KMS-11 (cell line): ENCODE measurements at regions not wholly inside any gene's neighbourhood (a gene's known extent, or its start where the extent isn't known, plus 50 kb on each side); places are given as distances from the start of the nearest gene placed in this dataset.
"Not testable (repeated sequence)": the region's sequence is repeated elsewhere in the genome, so short reads cannot be mapped to it uniquely, and the experiment has no call there.

Experiments used
- H2AFZ ChIP-seq: fragments of 200-600 bp; sonication (generic); 2 replicates; pipeline ENCODE4 v1.6.1; 2016; ENCODE audit warnings: antibody characterized with exemption, mixed run types, low read depth
- H3K27ac ChIP-seq: fragments of 200-600 bp; sonication (generic); 2 replicates; pipeline ENCODE4 v1.6.1; 2016; ENCODE audit warnings: mild to moderate bottlenecking, mixed run types
- H3K27me3 ChIP-seq: fragments of 200-600 bp; sonication (generic); 2 replicates; pipeline ENCODE4 v1.6.1; 2017; ENCODE audit warnings: mild to moderate bottlenecking, low read depth, mixed run types, moderate library complexity; ENCODE audit not compliant: insufficient read depth
- H3K36me3 ChIP-seq: fragments of 200-600 bp; sonication (generic); 2 replicates; pipeline ENCODE4 v1.6.1; 2017; ENCODE audit warnings: mild to moderate bottlenecking, mixed run types; ENCODE audit not compliant: insufficient read depth
- H3K4me1 ChIP-seq: fragments of 200-600 bp; sonication (generic); 2 replicates; pipeline ENCODE4 v1.6.1; 2016; ENCODE audit warnings: mild to moderate bottlenecking, low read depth, mixed run types; ENCODE audit not compliant: poor library complexity, severe bottlenecking
- H3K4me2 ChIP-seq: fragments of 200-600 bp; sonication (generic); 2 replicates; pipeline ENCODE4 v1.7.0; 2016; ENCODE audit warnings: mild to moderate bottlenecking, mixed run types
- H3K4me3 ChIP-seq: fragments of 200-600 bp; sonication (generic); IDR thresholded peaks from 2 replicates; pipeline ENCODE4 v1.6.1; 2017; ENCODE audit warnings: low read depth, low read length, mixed read lengths; ENCODE audit not compliant: insufficient read depth
- H3K79me2 ChIP-seq: fragments of 200-600 bp; sonication (generic); 2 replicates; pipeline ENCODE4 v1.6.1; 2016; ENCODE audit warnings: low read depth, mixed run types; ENCODE audit not compliant: insufficient read depth
- H3K9ac ChIP-seq: fragments of 200-600 bp; sonication (generic); 2 replicates; pipeline ENCODE4 v1.6.1; 2016; ENCODE audit warnings: mild to moderate bottlenecking, mixed run types
- H4K20me1 ChIP-seq: fragments of 200-600 bp; sonication (generic); 2 replicates; pipeline ENCODE4 v1.6.1; 2016; ENCODE audit warnings: mild to moderate bottlenecking, mixed run types; ENCODE audit not compliant: insufficient read depth
- CTCF ChIP-seq: fragments of 200-600 bp; sonication (generic); conservative IDR thresholded peaks from 2 replicates; pipeline ENCODE4 v1.6.1; 2017; ENCODE audit warnings: low read depth, mild to moderate bottlenecking, antibody characterized with exemption, low read length, moderate library complexity, mixed read lengths

DNA sequence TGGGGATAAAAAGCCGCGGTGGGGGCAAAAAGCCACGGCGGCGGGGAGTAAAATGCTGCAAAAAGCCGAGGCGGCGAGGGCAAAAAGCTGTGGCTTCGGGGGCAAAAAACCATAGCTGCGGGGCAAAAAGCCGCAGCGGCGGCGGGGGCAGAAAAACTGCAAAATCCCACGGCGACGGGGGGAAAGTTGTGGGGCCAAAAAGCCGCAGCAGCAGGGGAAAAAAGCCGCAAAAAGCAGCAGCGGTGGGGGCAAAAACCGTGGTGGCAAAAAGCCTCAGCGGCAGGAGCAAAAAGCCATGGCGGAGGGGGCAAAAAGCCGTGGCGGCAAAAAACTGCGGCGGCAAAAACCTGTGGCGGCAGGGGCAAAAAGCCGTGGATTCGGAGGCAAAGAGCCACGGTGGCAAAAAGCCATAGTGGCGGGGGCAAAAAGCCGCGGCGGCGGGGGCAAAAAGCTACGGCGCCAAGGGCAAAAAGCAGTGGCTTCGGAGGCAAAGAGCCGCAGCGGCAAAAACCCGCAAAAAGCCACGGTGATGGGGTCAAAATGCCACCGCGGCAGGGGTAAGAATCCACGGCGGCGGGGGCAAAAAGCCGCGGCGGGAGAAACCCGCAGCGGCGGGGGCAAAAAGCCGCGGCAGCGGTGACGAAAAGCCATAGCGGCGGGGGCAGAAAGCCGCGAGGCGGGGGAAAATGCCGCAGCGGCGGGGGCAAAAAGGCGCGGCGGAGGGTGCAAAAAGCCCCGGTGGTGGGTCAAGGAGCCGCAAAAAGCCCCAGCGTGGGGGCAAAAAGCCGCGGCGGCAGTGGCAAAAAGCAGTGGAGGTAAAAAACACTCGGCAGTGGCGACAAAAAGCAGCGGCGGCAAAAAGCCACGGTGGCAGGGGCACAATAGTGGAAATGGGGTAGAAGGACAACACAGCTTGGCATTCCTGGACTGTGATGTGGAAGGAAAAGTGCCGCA lies 192.8 kb downstream of the SHCBP1 start:
- Histone ChIP-seq H2AFZ (no peak overlapping the region), H3K27ac (no peak overlapping the region), H3K4me3 (no peak overlapping the region), H3K27me3 (no peaks in the 10 kb centered on the region), H3K9ac (no peak overlapping the region), H3K4me2 (no peak overlapping the region), H3K79me2 (no peaks in the 10 kb centered on the region), H3K36me3 (no peaks in the 10 kb centered on the region), H4K20me1 (no peaks in the 10 kb centered on the region), H3K4me1 (no peaks in the 10 kb centered on the region)
- TF ChIP-seq CTCF: no peak

DNA sequence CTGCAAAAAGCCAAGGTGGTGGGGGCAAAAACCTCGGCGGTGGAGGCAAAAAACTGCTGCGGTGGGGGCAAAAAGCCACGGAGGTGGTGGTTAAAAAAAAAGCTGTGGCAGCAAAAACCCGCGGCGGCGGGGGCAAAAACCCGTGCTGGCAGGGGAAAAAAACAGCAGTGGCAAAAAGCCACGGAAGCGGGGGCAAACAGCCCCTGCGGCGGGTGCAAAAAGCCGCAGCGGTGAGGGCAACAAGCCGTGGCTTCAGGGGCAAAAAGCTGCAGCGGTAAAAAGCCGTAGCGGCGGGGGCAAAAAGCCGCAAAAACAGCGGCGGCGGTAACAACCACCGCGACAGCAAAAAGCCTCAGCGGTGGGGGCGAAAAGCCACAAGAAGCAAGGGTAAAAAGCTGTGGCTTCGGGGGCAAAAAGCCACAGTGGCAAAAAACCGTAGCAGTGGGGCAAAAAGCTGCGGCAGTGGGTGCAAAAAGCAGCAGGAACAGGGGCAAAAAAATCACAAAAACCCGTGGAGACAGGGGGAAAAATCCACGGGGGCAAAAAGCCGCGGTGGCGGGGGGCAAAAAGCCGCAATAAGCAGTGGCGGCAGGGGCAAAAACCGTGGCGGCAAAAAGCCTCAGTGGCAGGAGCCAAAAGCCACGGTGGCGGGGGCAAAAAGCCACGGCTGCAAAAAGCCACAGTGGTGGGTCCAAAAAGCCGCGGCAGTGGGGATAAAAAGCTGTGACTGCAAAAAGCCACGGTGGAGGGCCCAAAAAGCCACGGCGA lies 193.7 kb downstream of the SHCBP1 start:
- no peak overlapping the region for H3K4me3 ChIP-seq
- H3K79me2 ChIP-seq: no peaks in the 10 kb centered on the region
- no peak overlapping the region for H3K9ac ChIP-seq
- H2AFZ ChIP-seq: no peak overlapping the region
- no peaks in the 10 kb centered on the region for H4K20me1 ChIP-seq
- H3K4me1 ChIP-seq: no peaks in the 10 kb centered on the region
- no peak overlapping the region for H3K27ac ChIP-seq
- no peak overlapping the region for H3K4me2 ChIP-seq
- no peaks in the 10 kb centered on the region for H3K36me3 ChIP-seq
- TF ChIP-seq CTCF: no peak
- H3K27me3 ChIP-seq: no peaks in the 10 kb centered on the region

DNA sequence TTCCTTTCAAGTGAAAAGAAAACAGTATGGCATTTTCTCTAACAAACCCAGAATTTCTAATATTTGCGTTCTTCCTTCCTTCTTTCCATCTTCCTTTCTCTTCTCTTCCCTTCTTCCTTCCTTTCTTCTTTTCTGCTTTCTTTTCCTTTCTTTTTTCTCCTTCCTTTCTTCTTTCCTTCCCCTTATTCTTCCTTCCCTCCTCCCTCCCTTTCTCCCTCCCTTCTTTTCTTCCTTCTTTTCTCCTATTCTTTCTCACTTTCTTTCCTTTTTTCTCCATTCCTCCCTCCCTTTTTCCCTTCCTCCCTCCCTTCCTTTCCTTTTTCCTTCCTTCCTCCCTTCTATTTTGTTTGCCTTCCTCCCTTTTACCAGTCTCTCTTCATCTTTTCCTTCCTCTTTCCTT lies 194.8 kb downstream of the SHCBP1 start:
- Histone ChIP-seq H2AFZ (no peak overlapping the region), H3K36me3 (no peaks in the 10 kb centered on the region), H3K9ac (no peak overlapping the region), H3K4me2 (no peak overlapping the region), H3K27ac (no peak overlapping the region), H3K4me1 (no peaks in the 10 kb centered on the region), H3K4me3 (no peak overlapping the region), H4K20me1 (no peaks in the 10 kb centered on the region), H3K79me2 (no peaks in the 10 kb centered on the region), H3K27me3 (no peaks in the 10 kb centered on the region)
- TF ChIP-seq CTCF: no peak

DNA sequence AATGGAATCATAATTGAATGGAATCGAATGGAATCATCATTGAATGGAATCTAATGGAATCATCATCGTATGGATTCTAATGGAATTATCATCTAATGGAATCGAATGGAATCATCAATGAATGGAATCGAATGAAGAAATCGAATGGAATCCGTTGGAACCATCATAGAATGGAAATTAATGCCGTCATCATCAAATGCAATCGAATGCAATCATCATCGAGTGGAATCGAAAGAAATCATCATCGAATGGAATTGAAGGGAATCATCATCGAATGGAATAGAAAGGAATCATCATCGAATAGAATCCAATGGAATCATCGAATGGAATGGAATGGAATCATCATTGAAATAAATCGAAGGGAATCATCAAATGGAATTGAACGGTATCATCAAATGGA lies 217.2 kb downstream of the SHCBP1 start:
- Histone ChIP-seq H3K79me2 (no peaks in the 10 kb centered on the region), H3K27ac (no peak overlapping the region), H3K4me2 (no peak overlapping the region)

DNA sequence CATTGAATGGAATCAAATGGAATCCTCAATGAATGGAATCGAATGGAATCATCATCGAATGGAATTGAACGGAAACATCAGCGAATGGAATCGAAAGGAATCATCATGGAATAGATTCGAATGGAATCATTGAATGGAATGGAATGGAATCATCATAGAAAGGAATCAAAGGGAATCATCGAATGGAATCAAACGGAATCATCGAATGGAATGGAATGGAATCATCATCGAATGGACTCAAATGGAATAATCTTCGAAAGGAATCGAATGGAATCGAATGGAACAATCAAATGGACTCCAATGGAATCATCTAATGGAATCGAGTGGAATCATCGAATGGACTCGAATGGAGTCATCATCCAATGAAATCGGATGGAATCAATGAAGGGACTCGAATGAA lies 222.6 kb downstream of the SHCBP1 start:
- not testable (repeated sequence) for H3K4me2 ChIP-seq, H3K27me3 ChIP-seq, H3K27ac ChIP-seq, H4K20me1 ChIP-seq, H3K4me3 ChIP-seq, H3K36me3 ChIP-seq, H3K4me1 ChIP-seq, H3K9ac ChIP-seq, H3K79me2 ChIP-seq, H2AFZ ChIP-seq

More for the DNA sequence above, 217.2 kb downstream of the SHCBP1 start:
- Histone ChIP-seq H2AFZ (no peak overlapping the region), H3K27me3 (no peaks in the 10 kb centered on the region; the same call in 1 of the 2 replicates), H3K36me3 (no peaks in the 10 kb centered on the region), H3K9ac (no peak overlapping the region), H4K20me1 (no peaks in the 10 kb centered on the region), H3K4me1 (no peaks in the 10 kb centered on the region), H3K4me3 (no peak overlapping the region)
- no peak for TF ChIP-seq CTCF

DNA sequence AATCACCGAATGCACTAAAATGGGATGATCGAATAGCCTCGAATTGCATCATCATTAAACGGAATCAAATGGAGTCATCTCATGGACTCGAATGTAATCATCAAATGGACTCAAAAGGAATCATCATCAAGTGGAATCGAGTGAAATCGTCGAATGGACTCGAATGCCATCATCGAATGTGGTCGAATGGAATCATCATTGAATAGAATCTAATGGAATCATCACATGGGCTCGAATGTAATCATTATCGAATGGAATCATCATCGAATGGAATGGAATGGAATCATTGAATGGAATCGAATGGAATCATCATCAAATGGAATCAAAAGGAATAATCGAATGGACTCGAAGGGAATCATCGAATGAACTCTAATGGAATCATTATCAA lies 224.3 kb downstream of the SHCBP1 start:
- not testable (repeated sequence) for H3K4me2 ChIP-seq, H3K79me2 ChIP-seq, H3K27me3 ChIP-seq, H3K4me1 ChIP-seq, H4K20me1 ChIP-seq, H3K4me3 ChIP-seq, H3K9ac ChIP-seq, H3K36me3 ChIP-seq, H3K27ac ChIP-seq, H2AFZ ChIP-seq
